Superior temporal gyrus (tissue), 1 donor: ENCODE measurements at regions not wholly inside any gene's neighbourhood (a gene's known extent, or its start where the extent isn't known, plus 50 kb on each side); places are given as distances from the start of the nearest gene placed in this dataset.
"Not testable (repeated sequence)": the region's sequence is repeated elsewhere in the genome, so short reads cannot be mapped to it uniquely, and the experiment has no call there.

Experiments used
- DNase-seq: peaks from one replicate; pipeline ENCODE4 v3.0.0-alpha.2; 2016; ENCODE audit errors: extremely low spot score

DNA sequence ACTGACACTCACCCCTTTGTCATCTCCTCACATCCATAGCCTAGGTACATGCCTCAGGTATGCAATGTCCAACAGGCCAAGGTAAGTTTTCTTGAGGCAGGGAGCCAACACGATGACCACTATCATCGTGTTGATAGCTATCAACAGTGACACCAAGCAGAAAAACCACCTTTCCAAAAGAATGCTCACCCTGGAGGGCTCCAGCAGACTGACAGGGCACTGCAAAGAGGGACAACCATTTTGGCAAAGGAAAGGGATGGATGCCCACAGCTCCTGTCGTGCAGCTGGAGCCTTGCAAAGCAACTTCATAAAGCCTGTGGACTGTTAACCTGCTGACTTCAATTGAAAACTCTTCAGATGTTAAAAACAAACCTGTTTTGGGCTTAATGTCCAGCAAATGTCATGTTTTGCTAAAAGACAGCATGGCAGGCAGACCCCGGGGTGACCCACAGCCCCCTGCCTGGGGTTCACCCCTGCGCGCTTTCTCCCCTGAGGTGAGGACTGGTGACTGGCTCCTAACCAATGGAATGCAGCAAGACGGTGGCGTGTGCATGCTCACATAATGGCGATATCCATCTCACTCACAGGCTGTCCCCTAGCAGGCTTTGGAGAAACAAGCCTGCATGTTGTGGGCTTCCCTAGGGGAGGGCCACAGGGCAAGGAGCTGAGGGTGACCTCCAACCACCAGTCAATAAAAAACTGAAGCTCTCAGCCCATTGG lies 293.8 kb downstream of the TCERG1L start:
- DNase-seq = no peak

DNA sequence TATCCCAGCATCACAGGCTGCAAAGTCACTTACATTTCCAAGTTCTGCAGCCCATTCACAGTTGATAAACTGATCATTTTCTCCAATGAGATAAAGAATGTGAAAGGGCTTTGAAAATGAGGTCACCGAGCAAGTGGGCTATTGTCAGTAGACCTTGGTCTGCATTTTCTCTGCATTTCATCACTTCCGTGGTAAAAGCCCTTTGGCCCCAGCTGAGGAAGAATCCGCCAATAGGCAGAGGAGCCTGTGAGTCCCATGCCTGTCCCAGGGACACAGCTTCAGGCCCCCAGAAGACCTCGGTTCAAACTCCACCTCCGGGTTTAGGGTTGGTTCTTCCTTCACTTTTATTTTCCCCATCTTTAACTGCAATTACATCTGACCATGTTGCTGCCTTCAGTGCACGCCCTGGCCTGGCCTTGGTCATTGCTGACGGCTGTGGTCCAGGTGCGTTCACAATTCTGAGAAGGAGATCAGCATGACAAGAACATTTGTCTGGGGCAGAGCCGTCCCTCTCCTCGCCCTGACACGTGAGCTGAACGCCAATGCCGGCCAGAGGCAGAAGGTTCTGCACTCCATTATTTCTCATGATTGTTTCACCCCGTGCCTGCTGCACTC lies 292.5 kb downstream of the TCERG1L start:
- DNase-seq = no peak

DNA sequence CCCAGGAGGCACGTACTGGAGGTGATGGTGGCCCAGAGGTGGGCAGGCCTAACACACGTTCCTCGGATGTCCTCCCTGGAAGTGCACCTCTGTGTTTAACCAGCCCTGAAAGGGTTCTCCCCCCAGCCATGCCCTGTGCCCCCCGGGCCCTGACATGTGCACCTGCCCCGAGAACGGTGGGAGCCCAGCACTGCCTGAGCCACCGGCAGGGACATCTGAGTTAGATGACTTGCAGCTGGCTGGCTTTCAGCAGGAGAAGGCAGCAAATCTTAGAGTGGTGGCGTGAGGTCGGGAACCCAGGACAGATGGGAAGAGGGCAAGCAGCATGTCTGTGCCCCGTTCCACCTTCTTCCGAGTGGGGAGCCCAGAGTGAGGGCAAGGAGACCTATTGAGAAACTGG lies 291.8 kb downstream of the TCERG1L start:
- no peak for DNase-seq

- DNase-seq = no peak
Measured at GRCh38 chr10:131020775-131021174, 290.7 kb downstream of the TCERG1L start.

- no peak for DNase-seq
Measured at GRCh38 chr10:131021246-131021895, 290.1 kb downstream of the TCERG1L start.

DNA sequence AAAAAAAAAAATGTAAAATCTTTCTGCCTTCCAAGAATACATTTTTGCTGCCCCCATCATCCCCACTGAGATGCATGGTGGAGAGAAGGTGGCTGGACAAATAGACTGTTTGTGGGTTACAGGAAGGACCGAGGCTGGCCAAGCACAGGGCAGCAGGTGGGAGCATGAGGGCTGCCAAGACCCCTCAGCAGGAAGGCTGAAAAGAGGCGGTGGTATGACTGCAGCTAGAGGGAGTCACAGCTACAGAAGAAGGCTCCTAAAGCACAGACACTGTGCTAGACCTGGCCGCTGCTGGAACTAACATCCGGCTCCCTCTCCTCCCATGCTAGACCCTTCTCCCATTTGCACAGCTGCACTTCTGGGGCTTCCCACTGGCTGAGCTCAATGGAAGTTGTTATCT lies 289.6 kb downstream of the TCERG1L start:
- no peak for DNase-seq

DNA sequence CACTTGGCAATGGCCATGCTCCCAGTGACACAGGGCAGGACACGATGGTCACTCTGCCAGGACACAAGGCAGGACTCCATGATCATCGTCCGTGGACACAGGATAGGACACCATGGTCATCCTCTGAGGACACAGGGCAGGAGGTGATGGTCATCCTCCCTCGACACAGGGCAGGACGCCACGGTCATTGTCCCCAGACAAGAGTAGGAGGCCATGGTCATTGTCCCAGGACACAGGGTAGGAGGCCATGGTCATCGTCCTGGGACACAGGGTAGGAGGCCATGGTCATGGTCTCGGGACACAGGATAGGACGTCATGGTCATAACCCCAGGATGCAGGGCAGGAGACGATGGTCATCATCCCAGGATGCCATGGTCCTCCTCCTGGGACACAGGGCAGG lies 289.2 kb downstream of the TCERG1L start:
- DNase-seq = no peak

DNA sequence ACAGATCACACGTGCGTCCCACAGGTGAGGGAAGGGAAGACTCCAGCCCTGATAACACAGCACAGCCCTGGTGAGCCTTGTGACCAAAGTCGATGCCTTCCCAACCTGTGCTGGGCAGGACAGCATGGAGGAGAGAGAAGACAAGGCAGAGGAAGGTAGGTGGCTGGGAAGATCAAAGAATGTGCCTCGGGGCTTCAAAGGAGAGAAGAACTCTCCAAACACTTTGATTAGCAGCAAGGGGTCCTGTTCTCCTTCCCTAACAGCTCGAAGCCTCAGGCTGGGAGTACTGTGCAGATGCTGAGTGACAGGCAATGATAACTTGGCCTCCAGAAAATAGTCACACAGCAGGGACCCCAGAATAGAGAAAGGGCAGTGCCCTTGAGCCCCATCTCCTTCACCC lies 288.5 kb downstream of the TCERG1L start:
- DNase-seq = no peak

DNA sequence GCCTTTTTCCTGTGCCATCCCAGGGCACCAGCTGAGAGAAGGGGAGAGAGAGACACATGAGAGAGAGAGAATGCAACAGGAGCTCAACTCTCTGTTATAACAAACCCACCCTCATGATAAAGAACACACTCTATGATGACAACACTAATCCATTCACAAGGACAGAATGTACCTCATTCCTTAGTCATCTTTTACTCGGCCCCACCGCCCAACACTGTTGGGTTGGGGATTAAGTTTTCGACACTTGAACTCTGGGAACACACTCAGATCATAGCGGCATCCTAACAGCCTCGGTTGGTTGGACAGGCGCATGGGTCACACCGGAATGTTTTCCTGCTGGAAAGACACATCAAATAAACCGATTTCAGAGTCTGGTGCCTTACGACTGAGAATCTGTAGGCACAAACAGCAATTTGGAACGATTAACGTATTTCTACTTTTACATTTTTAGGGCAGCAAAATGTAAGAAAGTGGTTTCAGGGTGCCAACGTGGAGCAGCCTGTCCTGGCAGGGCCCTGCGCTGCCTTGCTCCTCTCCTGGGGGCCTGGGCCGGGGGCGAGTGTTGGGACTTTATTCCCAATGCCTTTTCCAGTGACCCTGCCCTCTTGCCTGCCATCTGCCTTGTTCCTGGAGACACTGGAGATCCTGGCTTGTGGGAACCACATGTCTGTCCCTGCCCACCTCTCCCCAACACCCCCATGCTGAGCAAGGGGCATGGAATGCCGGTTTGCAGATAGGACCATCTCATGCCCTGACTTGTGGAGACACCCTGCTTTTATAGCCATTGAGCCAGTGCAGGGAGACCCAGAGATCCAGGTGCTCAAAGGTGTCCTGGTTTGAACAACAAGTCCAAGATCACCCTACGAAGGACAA lies 287.0 kb downstream of the TCERG1L start:
- no peak for DNase-seq

DNA sequence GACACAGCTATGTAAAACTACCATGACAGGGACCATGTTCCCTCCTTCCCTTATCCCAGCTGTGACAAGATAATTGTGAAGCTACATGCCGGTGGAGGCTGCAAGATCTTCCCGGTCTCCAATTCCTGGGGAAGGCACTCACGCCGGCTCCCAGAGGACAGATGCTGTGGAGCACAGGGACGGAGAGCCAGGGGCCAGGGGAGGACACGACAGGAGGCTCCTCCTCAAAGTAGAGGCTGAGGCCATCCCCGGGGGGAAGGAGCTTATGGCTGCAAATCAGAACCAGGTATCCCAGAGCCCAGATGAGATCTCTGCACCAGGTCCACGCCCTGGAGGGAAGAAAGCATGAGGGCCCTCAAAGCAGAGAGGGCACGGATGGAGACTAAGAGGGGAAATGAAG lies 286.2 kb downstream of the TCERG1L start:
- DNase-seq = no peak

GRCh38 chr10:131027256-131027655 lies 284.3 kb downstream of the TCERG1L start:
- no peak for DNase-seq

DNA sequence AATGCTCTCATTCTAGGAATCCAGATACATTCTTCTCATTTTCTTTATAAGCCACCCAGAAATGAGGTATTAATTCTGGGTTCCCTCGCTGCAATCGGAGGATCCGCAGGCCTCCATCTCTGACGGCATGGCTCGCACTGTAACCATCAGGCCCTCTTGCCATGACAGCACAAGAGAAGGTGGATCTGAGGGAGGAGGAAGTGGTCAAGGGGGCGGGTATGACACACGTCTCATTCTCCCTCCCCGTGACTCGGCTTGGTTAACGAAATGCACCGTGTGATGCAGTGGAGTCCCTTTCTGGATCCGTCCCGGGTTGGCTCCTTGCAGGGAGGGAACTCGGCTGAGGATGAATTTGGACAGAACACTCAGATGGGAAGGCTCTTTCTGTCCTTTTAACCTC lies 280.2 kb downstream of the TCERG1L start:
- DNase-seq = no peak

DNA sequence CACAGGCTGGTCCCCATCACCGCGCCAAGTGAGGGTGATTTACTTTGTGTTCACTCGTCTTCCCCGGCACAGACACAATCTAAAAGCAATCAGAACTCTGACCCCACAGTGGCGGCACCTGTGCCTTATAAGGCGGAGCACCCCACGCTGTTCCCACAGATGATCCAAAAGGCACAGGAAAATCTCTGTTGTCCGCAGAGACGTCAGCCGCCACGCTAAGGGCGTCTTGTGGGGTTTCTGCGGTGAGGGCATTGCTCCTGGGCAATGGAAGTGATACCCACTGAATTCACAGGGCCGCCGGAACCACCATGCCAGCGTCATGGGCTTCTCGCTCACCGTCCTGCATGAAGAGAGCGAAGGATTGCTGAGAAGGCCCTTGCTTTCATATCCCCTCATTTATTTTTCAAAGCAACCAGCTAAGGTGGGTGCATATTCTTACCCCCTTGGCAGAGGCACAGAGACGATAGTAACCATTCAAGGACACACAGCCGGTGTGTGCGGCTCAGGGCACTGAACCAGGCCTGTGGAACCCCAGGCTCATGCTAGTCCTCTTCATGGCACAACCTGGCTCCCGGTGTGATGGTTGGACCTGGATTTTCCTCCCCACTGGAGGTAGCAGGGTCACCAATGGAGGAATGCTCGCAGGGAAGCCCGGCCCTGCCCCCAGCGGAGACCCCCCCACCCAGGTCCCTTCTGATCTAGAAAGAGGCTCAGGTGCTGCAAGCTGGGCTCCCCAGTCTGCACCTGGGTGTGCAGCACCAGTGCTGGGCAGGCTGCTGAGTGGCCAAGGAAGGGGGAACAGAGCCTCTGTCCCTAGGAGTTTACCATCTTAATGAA lies 279.0 kb downstream of the TCERG1L start:
- DNase-seq = no peak

DNA sequence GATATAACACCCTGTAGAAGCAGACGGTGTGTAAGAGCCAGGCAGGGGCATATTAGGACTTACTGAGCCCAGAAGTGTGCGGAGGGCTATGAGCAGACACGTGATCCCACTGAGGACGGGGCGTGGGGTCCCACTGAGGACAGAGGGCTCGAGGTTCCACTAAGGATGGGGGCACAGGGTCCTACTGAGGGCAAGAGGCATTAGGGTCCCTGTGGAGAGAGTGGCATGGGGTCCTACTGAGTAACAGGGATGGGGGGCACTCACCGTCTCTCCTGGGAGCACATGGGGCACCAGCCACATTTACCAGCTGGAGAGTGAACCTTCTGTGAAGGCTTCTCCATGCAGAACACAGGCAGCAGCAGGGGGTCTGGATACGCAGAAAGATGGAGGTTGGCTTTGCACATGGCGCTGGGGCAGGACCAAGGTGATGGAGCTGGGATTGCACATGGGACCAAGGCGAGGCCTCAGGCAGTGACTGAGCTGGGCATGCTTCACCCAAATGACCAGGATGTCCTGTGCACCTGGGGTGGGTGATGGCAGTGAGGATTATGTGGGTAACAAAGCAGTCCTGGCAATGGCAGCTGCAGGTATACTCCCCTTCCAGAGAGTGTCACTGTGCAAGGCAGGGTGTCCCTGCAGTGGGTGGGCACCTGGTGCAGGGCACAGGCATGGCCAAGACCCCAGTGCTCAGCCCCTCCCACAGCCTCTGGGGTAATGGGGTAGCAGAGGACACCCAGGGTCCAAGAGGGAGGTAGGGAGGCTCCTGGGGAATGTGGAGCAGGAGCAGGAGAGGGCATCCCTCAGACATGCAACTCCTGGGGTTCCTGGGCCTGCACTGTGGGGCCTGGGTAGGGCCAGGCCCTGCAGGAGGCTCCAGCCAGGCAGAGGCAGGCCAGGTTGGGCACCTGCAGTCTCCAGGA lies 278.1 kb downstream of the TCERG1L start:
- no peak for DNase-seq

DNA sequence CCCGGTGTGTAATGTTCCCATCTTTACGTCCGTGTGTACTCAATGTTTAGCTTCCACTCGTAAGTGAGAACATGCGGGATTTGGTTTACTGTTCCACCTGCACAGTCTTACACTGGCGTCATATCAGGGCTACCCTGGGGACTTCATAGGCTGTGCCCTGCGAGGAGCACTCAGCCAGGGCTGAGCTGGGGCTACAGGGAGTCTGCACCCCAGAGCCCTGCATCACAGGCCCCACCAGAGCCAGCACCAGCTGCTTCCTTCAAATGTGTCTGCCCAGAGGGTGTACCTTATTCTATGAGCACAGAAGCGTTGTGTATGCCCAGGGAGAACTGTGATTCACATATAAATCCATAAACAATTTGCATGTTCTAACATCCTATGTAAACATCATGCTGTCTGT lies 277.1 kb downstream of the TCERG1L start:
- no peak for DNase-seq

DNA sequence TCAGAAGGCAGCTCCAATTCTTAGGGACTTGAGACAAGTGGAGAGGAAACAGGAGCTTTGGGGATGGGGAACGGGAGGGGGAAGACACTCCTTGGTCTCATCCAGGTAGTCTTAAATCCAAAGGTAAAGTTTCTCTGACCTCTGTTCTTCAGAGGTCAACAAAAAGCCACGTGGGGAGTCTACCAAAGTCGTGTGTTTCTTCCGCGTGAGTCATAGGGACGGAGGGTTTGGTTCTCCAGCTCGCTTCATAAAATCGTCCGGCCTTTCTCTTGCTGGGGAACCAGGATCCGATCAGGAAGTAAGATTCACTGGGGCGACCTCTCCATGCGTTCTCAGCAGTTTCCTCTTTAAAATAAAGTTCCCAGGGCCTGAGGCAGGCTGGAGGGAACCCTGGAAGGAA lies 275.7 kb downstream of the TCERG1L start:
- DNase-seq = no peak

DNA sequence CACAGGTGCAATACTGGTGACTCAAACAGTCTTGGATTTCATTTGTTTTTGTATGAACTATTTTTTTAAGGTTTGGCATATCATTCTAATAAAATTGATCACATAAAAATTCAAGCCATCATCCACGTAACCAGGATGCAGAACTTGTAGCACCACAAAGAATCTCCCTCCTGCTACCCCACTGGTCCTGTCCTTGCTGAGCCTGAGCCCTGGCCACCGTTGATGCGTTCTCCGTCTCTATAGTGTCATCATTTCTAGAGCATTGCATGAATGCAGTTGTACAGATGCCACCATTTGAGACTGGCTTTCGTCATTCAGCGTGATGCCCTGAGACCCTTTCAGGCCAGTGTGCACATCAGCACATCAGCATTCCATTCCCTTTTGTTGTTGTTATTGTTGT lies 273.5 kb downstream of the TCERG1L start:
- DNase-seq = no peak

GRCh38 chr10:131041031-131041430 lies 270.5 kb downstream of the TCERG1L start:
- DNase-seq = no peak

- DNase-seq = no peak
Measured at GRCh38 chr10:131041441-131041840, 270.1 kb downstream of the TCERG1L start.

GRCh38 chr10:131042015-131042414 lies 269.5 kb downstream of the TCERG1L start:
- not testable (repeated sequence) for DNase-seq
